Ovary (tissue), 7 donors: ENCODE measurements at regions not wholly inside any gene's neighbourhood (a gene's known extent, or its start where the extent isn't known, plus 50 kb on each side); places are given as distances from the start of the nearest gene placed in this dataset.

ENCODE experiments used
- DNase-seq, 5 donors: peaks; one replicate each; pipeline ENCODE4 v3.0.0-alpha.2; 2019 to 2020
- H3K27ac ChIP-seq, 2 donors: fragments of 200-600 bp; one replicate each; pipeline versions ENCODE4 v1.5.1 to v1.8.0; 2019 to 2022
- H3K27me3 ChIP-seq: fragments of 200-600 bp; one replicate; pipeline ENCODE4 v1.8.0; 2022
- H3K36me3 ChIP-seq: fragments of 200-600 bp; sonication (generic); one replicate; pipeline ENCODE4 v1.5.1; 2019
- H3K4me1 ChIP-seq: one replicate; pipeline ENCODE4 v1.8.1; 2013; ENCODE audit warnings: mild to moderate bottlenecking, moderate library complexity; ENCODE audit not compliant: insufficient read depth
- H3K4me3 ChIP-seq: fragments of 200-600 bp; sonication (generic); one replicate; pipeline ENCODE4 v1.5.1; 2017
- H3K9me3 ChIP-seq, 2 donors: fragments of 200-600 bp in 1 of 2; sonication (generic) in 1 of 2; one replicate each; pipeline versions ENCODE4 v1.5.1 to v1.8.1; 2013 to 2019; ENCODE audit warnings: mild to moderate bottlenecking in 1 of 2, moderate library complexity in 1 of 2
- CTCF ChIP-seq, 3 donors: fragments of 450-650 bp in 2 of 3; fragments of 200-600 bp in 1 of 3; IDR thresholded peaks; one replicate each; pipeline versions ENCODE4 v1.5.1 to v1.8.0; 2016 to 2022; ENCODE audit warnings: antibody characterized with exemption in 3 of 3, mild to moderate bottlenecking in 1 of 3
- EP300 ChIP-seq: sonication (generic); formaldehyde crosslinking; IDR thresholded peaks from one replicate; pipeline ENCODE4 v1.6.1; 2017; ENCODE audit warnings: antibody characterized with exemption
- POLR2A ChIP-seq: fragments of 450-650 bp; IDR thresholded peaks from one replicate; pipeline ENCODE4 v1.6.1; 2017; ENCODE audit warnings: antibody characterized with exemption, mild to moderate bottlenecking, moderate library complexity
- WGBS, 3 donors: extraction: QIAGEN DNeasy Blood & Tissue Kit in 1 of 3; methylation state at CpG; one replicate each; pipeline versions ENCODE4 v1.1.5 to v1.1.7; 2013 to 2017; 5-methylcytosine and 5-hydroxymethylcytosine counted together
- intact Hi-C, 4 donors: fragments of 100-400 bp; cut with DNase I; formaldehyde crosslinking; loops; one replicate each; pipeline versions ENCODE4 v1.11.0 to v1.15.1; 2022 to 2023
- donor health status: DM: no; HTN: no; CAD: no; lungs with moderate emphysema.
- donor health status: DM: no; HTN: no; CAD: no.
- donor health status: Bipolar disorder and iron deficiency.
- donor health status: DM: no; HTN: no; CAD: no.
- donor health status: DM: yes; HTN: yes; CAD: no.

GRCh38 chr4:187664011-187664410, 331.6 kb upstream of the ZFP42 start:
- H3K27ac ChIP-seq, result no peak overlapping the region
- H3K27me3 ChIP-seq, result no peaks in the 10 kb centered on the region
- no peaks in the 10 kb centered on the region for H3K4me1 ChIP-seq
- no peak for DNase-seq
- H3K36me3 ChIP-seq, result no peaks in the 10 kb centered on the region
- no peak overlapping the region for H3K4me3 ChIP-seq
- TF ChIP-seq POLR2A (no peak), CTCF (IDR thresholded peaks at IDR 0.05) (no peak), EP300 (no peak)
- H3K9me3 ChIP-seq, result no peaks in the 10 kb centered on the region
- intact Hi-C loops, result no loop called here
- WGBS, 3 donors, result 89 to 91% (median 91%) methylated on average over 5 of the region's 5 CpGs

- no peak overlapping the region for H3K27ac ChIP-seq
- H3K4me3 ChIP-seq, result no peak overlapping the region
- intact Hi-C loops, result no loop called here
- WGBS, 3 donors, result 42 to 57% (median 48%) methylated on average over 1 of the region's 1 CpG
- TF ChIP-seq EP300 (no peak), POLR2A (no peak), CTCF (IDR thresholded peaks at IDR 0.05) (no peak)
- H3K9me3 ChIP-seq, result no peaks in the 10 kb centered on the region
- no peaks in the 10 kb centered on the region for H3K36me3 ChIP-seq
- H3K4me1 ChIP-seq, result no peaks in the 10 kb centered on the region
- DNase-seq, result no peak
- H3K27me3 ChIP-seq, result no peaks in the 10 kb centered on the region
Measured at GRCh38 chr4:187665086-187665485, 330.5 kb upstream of the ZFP42 start.

GRCh38 chr4:187666034-187666433, 329.5 kb upstream of the ZFP42 start:
- Histone ChIP-seq H3K27me3 (no peaks in the 10 kb centered on the region), H3K4me1 (no peaks in the 10 kb centered on the region), H3K9me3 (no peaks in the 10 kb centered on the region), H3K36me3 (no peaks in the 10 kb centered on the region), H3K4me3 (no peak overlapping the region), H3K27ac (no peak overlapping the region)
- TF ChIP-seq POLR2A (no peak), EP300 (no peak), CTCF (IDR thresholded peaks at IDR 0.05) (no peak)
- no peak for DNase-seq
- WGBS, 3 donors, result 61 to 67% (median 65%) methylated on average over 4 of the region's 4 CpGs
- intact Hi-C loops, result no loop called here

- Histone ChIP-seq H3K9me3 (no peaks in the 10 kb centered on the region), H3K27ac (no peak overlapping the region), H3K4me3 (no peak overlapping the region), H3K36me3 (no peaks in the 10 kb centered on the region), H3K27me3 (no peaks in the 10 kb centered on the region), H3K4me1 (no peaks in the 10 kb centered on the region)
- DNase-seq, result no peak
- 5 to 10% (median 7%) methylated on average over 9 of the region's 9 CpGs for WGBS, 3 donors
- intact Hi-C loops, result no loop called here
- TF ChIP-seq EP300 (no peak), POLR2A (no peak), CTCF (IDR thresholded peaks at IDR 0.05) (no peak)
Measured at GRCh38 chr4:187666697-187667494, 328.7 kb upstream of the ZFP42 start.
